Tibial nerve (tissue), 3 donors: ENCODE measurements at regions not wholly inside any gene's neighbourhood (a gene's known extent, or its start where the extent isn't known, plus 50 kb on each side); places are given as distances from the start of the nearest gene placed in this dataset.

Experiments used
- CTCF ChIP-seq, 5 experiments: fragments of 200-600 bp in 3 of 5; fragments of 450-650 bp in 2 of 5; sonication (generic) in 3 of 5; IDR thresholded peaks; one replicate each; pipeline ENCODE4 v1.5.1; 2016 to 2019; ENCODE audit warnings: antibody characterized with exemption in 5 of 5, mild to moderate bottlenecking in 3 of 5, moderate library complexity in 2 of 5
- POLR2A ChIP-seq, 2 donors: fragments of 450-650 bp; IDR thresholded peaks; one replicate each; pipeline ENCODE4 v1.6.1; 2017; ENCODE audit warnings: antibody characterized with exemption in 2 of 2, mild to moderate bottlenecking in 2 of 2, moderate library complexity in 2 of 2

GRCh38 chrX:82765811-82766210 is 742.3 kb upstream of the POU3F4 start:
- TF ChIP-seq CTCF (IDR thresholded peaks at IDR 0.05) (no peak), POLR2A (IDR thresholded peaks at IDR 0.05) (no peak)
